Breast epithelium (tissue), 4 donors: ENCODE measurements at regions not wholly inside any gene's neighbourhood (a gene's known extent, or its start where the extent isn't known, plus 50 kb on each side); places are given as distances from the start of the nearest gene placed in this dataset.
"Not testable (repeated sequence)": the region's sequence is repeated elsewhere in the genome, so short reads cannot be mapped to it uniquely, and the experiment has no call there.

Experiments used
- DNase-seq, 2 donors: peaks; one replicate each; pipeline ENCODE4 v3.0.0-alpha.2; 2019; ENCODE audit warnings: low spot score in 2 of 2
- H3K27ac ChIP-seq, 2 donors: fragments of 200-600 bp; sonication (generic) in 1 of 2; one replicate each; pipeline ENCODE4 v1.5.1; 2016 to 2019; ENCODE audit warnings: mild to moderate bottlenecking in 1 of 2
- H3K27me3 ChIP-seq, 2 donors: fragments of 200-600 bp; sonication (generic) in 1 of 2; one replicate each; pipeline versions ENCODE4 v1.5.1 to v1.6.0; 2017 to 2019; ENCODE audit warnings: control low read depth in 1 of 2, mild to moderate bottlenecking in 1 of 2
- H3K36me3 ChIP-seq: fragments of 200-600 bp; one replicate; pipeline ENCODE4 v1.5.1; 2019
- H3K4me1 ChIP-seq, 2 donors: fragments of 200-600 bp; sonication (generic); one replicate each; pipeline ENCODE4 v1.5.1; 2016 to 2019; ENCODE audit warnings: control low read depth in 1 of 2
- H3K4me3 ChIP-seq, 3 donors: fragments of 200-600 bp; sonication (generic); 1 replicate in 2 of 3; 2 replicates in 1 of 3; pipeline ENCODE4 v1.5.1; 2016 to 2019; ENCODE audit warnings: mild to moderate bottlenecking in 3 of 3, moderate library complexity in 2 of 3
- H3K9me3 ChIP-seq, 2 donors: fragments of 200-600 bp; sonication (generic) in 1 of 2; one replicate each; pipeline ENCODE4 v1.5.1; 2016 to 2019; ENCODE audit warnings: control low read depth in 1 of 2
- POLR2A ChIP-seq: fragments of 450-650 bp; IDR thresholded peaks from one replicate; pipeline ENCODE4 v1.6.1; 2016; ENCODE audit warnings: antibody characterized with exemption, mild to moderate bottlenecking, moderate library complexity
- POLR2AphosphoS5 ChIP-seq, 3 donors: sonication (generic); formaldehyde crosslinking; IDR thresholded peaks; one replicate each; pipeline ENCODE4 v1.6.1; 2017; ENCODE audit warnings: antibody characterized with exemption in 3 of 3
- intact Hi-C: fragments of 100-400 bp; cut with DNase I; formaldehyde crosslinking; loops from one replicate; pipeline ENCODE4 v1.15.1; 2023; ENCODE audit warnings: low total_unique reads
- TF ChIP-seq, protein P1 (sequence below), 3 donors: fragments of 450-650 bp; IDR thresholded peaks; one replicate each; pipeline ENCODE4 v1.5.1; 2016 to 2017; ENCODE audit warnings: antibody characterized with exemption in 3 of 3, mild to moderate bottlenecking in 3 of 3, moderate library complexity in 3 of 3

DNA sequence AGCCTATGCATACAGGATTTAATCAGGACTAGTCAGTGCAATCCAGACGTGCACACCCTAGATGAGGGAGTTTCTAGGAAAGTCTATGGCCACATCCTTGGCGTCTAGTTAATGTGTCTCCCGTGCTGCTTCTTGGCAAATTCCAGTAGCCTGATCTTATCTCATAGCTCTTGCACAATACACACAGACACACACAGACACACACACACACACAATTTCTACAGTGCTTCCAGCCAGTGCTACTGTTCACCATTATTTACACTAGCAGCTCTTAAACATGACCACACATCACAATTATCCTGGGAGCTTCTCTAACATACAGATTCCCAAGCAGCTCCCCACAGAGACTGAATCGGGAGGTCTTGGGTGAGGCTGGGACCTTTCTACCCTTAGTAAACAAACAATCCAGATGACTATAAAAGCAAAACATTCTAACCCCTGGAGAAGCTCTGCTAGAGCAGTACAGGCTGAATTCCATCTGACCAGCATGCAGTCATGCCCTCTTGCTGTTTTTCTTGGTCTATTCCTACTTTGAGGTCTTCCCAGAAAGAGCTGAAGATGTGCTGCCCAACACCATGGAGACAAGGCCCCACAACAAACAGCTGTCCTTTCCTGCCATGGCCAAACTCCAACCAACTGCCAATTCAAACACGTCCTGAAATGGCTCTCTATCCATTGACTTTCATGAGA is 236.6 kb downstream of the DEPDC1B start:
- H3K9me3 ChIP-seq, result no peaks in the 10 kb centered on the region
- no peak overlapping the region for H3K4me3 ChIP-seq
- no peaks in the 10 kb centered on the region for H3K27me3 ChIP-seq
- H3K36me3 ChIP-seq, result no peaks in the 10 kb centered on the region
- intact Hi-C loops, result no loop called here
- no peak for DNase-seq
- TF ChIP-seq POLR2A, result no peak
- no peak for TF ChIP-seq POLR2AphosphoS5 (IDR thresholded peaks at IDR 0.05)
- TF ChIP-seq, protein P1, sequence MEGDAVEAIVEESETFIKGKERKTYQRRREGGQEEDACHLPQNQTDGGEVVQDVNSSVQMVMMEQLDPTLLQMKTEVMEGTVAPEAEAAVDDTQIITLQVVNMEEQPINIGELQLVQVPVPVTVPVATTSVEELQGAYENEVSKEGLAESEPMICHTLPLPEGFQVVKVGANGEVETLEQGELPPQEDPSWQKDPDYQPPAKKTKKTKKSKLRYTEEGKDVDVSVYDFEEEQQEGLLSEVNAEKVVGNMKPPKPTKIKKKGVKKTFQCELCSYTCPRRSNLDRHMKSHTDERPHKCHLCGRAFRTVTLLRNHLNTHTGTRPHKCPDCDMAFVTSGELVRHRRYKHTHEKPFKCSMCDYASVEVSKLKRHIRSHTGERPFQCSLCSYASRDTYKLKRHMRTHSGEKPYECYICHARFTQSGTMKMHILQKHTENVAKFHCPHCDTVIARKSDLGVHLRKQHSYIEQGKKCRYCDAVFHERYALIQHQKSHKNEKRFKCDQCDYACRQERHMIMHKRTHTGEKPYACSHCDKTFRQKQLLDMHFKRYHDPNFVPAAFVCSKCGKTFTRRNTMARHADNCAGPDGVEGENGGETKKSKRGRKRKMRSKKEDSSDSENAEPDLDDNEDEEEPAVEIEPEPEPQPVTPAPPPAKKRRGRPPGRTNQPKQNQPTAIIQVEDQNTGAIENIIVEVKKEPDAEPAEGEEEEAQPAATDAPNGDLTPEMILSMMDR (IDR thresholded peaks at IDR 0.05), result no peak
- H3K4me1 ChIP-seq, result no peaks in the 10 kb centered on the region
- H3K27ac ChIP-seq, result no peak overlapping the region

DNA sequence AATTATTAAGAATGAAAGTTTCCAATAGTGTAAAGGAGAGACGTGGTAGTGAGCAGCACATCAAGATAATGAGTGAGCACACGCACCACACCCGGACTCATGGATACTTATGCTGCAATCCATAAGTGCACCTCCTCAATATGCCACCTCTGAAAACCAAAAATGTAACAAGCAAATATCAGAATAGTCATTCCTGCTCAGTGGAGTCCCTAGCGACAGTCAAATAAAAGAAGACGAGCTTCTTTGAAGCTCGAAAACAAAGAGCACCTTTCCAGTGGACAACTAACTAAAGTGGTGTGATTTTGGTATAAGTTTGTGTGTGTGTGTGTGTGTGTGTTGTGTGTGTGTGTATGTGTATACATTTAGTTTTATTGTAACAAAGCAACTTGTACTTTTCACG is 241.3 kb downstream of the DEPDC1B start:
- Histone ChIP-seq H3K4me3 (no peak overlapping the region), H3K4me1 (no peaks in the 10 kb centered on the region), H3K36me3 (no peaks in the 10 kb centered on the region), H3K27ac (no peak overlapping the region), H3K9me3 (no peaks in the 10 kb centered on the region), H3K27me3 (no peaks in the 10 kb centered on the region)
- TF ChIP-seq POLR2AphosphoS5 (IDR thresholded peaks at IDR 0.05), result no peak
- no peak for TF ChIP-seq POLR2A
- TF ChIP-seq, protein P1 (IDR thresholded peaks at IDR 0.05), result no peak
- intact Hi-C loops, result no loop called here
- no peak for DNase-seq

DNA sequence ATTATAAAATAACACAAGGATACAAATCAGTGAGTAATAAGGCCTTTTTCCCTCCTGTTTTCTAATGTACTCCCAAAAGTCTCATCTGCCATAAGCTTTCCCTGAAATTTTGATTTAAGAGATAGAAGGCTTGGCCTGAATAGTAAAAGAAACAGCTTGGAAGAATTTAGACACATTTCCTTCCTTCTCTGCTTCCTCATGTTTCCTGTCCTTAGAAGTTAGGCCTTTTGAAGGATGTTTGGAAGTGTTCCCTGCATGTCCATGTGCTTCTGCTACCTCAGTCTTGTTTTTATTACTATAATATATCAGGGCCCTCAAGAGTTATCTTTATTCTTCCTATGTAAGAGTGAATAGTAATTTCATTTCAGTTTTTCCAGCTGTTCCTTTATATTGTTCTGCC is 242.7 kb downstream of the DEPDC1B start:
- no peak overlapping the region for H3K4me3 ChIP-seq

DNA sequence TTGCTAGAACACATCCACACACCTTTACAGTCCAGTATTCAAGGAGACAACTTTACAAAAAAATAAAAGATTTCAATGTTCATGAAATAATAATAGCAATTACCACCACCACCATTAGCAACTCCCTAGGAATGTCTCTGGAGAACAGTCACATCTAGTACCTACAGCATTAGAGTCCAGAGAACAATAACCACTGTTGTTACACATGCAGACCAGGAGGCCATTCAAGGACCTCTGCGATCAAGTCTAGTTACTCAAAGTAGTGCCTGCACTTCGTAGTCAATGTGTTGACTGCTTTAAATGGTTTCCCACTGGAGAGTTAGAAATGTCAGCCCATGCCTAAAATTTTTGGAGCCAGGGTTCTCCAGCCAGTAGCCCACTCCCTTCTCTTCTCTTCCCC is 244.4 kb downstream of the DEPDC1B start:
- TF ChIP-seq, protein P1 (IDR thresholded peaks at IDR 0.05), result no peak
- TF ChIP-seq POLR2A, result no peak
- TF ChIP-seq POLR2AphosphoS5 (IDR thresholded peaks at IDR 0.05), result no peak
- DNase-seq, result no peak
- no peaks in the 10 kb centered on the region for H3K4me1 ChIP-seq

More for the DNA sequence above, 242.7 kb downstream of the DEPDC1B start:
- Histone ChIP-seq H3K27ac (no peak overlapping the region), H3K9me3 (no peaks in the 10 kb centered on the region), H3K36me3 (no peaks in the 10 kb centered on the region), H3K27me3 (no peaks in the 10 kb centered on the region), H3K4me1 (no peaks in the 10 kb centered on the region)
- DNase-seq, result no peak
- no peak for TF ChIP-seq POLR2AphosphoS5 (IDR thresholded peaks at IDR 0.05)
- intact Hi-C loops, result no loop called here

DNA sequence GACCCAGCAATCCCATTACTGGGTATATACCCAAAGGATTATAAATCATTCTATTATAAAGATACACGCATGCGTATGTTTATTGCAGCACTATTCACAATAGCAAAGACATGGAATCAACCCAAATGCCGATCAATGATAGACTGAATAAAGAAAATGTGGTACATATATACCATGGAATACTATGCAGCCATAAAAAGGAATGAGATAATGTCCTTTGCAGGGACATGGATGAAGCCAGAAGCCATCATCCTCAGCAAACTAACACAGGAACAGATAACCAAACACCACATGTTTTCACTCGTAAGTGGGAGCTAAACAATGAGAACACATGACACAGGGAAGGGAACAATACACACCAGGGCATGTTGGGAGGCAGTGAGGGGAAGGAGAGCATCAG is 245.7 kb downstream of the DEPDC1B start:
- H3K4me3 ChIP-seq, DNase-seq, H3K27me3 ChIP-seq, H3K9me3 ChIP-seq, H3K4me1 ChIP-seq, H3K36me3 ChIP-seq, intact Hi-C loops, H3K27ac ChIP-seq: not testable (repeated sequence)

More for the DNA sequence above, 244.4 kb downstream of the DEPDC1B start:
- Histone ChIP-seq H3K9me3 (no peaks in the 10 kb centered on the region), H3K36me3 (no peaks in the 10 kb centered on the region), H3K27me3 (no peaks in the 10 kb centered on the region), H3K4me3 (no peak overlapping the region), H3K27ac (no peak overlapping the region)
- intact Hi-C loops, result no loop called here

DNA sequence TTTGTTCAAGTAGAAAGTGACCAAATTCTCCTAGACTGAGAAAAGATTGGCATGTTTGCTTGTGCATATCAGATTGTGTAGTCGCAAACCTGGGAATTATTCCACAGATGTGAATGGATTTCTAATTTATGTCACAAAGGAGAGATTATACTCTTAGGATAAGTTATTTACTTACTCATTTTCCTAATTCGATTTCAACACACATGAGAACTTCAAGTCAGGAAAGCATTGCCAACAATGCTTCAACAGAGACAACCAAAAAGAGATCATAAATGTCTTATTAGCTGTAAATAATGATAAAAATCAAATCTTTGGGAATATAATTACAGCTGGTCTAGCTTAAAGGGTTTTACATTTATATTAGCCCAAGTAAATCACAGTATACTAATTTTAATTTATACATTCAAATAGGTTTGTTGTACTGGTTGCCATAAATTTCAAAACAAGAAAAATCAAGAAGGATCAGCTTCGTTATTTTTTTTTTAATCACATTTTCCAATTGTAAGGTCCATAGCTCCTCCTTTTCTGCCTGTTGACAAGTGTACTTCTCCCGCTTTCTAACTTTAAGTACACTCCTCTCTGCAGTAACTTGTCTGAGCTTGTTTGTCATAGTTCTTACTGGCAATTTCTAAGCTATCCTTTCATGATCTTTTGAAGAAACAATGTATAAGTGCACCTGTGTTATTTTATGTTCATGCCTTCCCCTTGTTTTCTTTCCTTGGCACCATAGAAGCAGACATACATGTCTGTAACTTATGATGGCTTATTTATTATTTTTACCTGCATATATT is 246.6 kb downstream of the DEPDC1B start:
- DNase-seq, result no peak
- TF ChIP-seq, protein P1 (IDR thresholded peaks at IDR 0.05), result no peak
- TF ChIP-seq POLR2AphosphoS5 (IDR thresholded peaks at IDR 0.05), result no peak
- TF ChIP-seq POLR2A, result no peak
- Histone ChIP-seq H3K4me1 (no peaks in the 10 kb centered on the region), H3K27me3 (no peaks in the 10 kb centered on the region), H3K36me3 (no peaks in the 10 kb centered on the region), H3K9me3 (no peaks in the 10 kb centered on the region), H3K4me3 (no peak overlapping the region), H3K27ac (no peak overlapping the region)
- intact Hi-C loops, result no loop called here
